B cell (primary cell): ENCODE measurements at regions not wholly inside any gene's neighbourhood (a gene's known extent, or its start where the extent isn't known, plus 50 kb on each side); places are given as distances from the start of the nearest gene placed in this dataset.

Experiments used
- ATAC-seq: fragments of 200-7000 bp; cut with Tn5 transposase; one replicate; pipeline ENCODE4 v1.10.0; 2021; ENCODE audit warnings: low read depth, mild to moderate bottlenecking, moderate number of reproducible peaks, moderate library complexity
- CTCF ChIA-PET: fragments of 350-600 bp; sonication (Branson Sonifier 250); formaldehyde crosslinking; loops from one replicate; lab custom pipeline; 2021; ENCODE audit warnings: antibody characterized with exemption, inconsistent platforms; lab: Charles Lee
- POLR2A ChIA-PET: fragments of 350-600 bp; sonication (Branson Sonifier 250); formaldehyde crosslinking; loops from one replicate; lab custom pipeline; 2021; ENCODE audit warnings: antibody characterized with exemption; lab: Charles Lee
- DNase-seq: peaks from one replicate; pipeline ENCODE4 v3.0.0; 2013
- H2AFZ ChIP-seq: 2 replicates; pipeline ENCODE4 v1.6.1; 2012; ENCODE audit warnings: mild to moderate bottlenecking, low read depth, low read length; ENCODE audit not compliant: insufficient read depth, poor library complexity, severe bottlenecking
- H3K27ac ChIP-seq, 2 donors: 1 replicate in 1 of 2; 2 replicates in 1 of 2; pipeline ENCODE4 v1.5.1; 2012 to 2013; ENCODE audit warnings: low read length in 2 of 2, mild to moderate bottlenecking in 2 of 2, moderate library complexity in 1 of 2
- H3K27me3 ChIP-seq, 4 experiments: fragments of 200-600 bp in 1 of 4; sonication (generic) in 1 of 4; replicated peaks in 1 of 4; 1 replicate in 2 of 4; 2 replicates in 2 of 4; pipeline versions ENCODE4 v1.6.1 to v1.7.0; 2013 to 2016; ENCODE audit warnings: low read length in 3 of 4, mild to moderate bottlenecking in 2 of 4, mixed read lengths in 1 of 4, moderate library complexity in 1 of 4; ENCODE audit not compliant: insufficient read depth in 4 of 4, control insufficient read depth in 3 of 4; ENCODE audit errors: control extremely low read depth in 1 of 4
- H3K36me3 ChIP-seq, 2 experiments: replicated peaks in 1 of 2; 1 replicate in 1 of 2; 2 replicates in 1 of 2; pipeline versions ENCODE4 v1.6.1 to v1.7.1; 2013; ENCODE audit warnings: low read length in 1 of 2; ENCODE audit not compliant: insufficient read depth in 2 of 2, control insufficient read depth in 1 of 2; ENCODE audit errors: control extremely low read depth in 1 of 2, extremely low read depth in 1 of 2
- H3K4me1 ChIP-seq, 2 donors: fragments of 200-600 bp in 1 of 2; sonication (generic) in 1 of 2; 1 replicate in 1 of 2; 2 replicates in 1 of 2; pipeline versions ENCODE4 v1.5.1 to v1.6.1; 2013 to 2017; ENCODE audit warnings: low read length in 2 of 2; ENCODE audit not compliant: control insufficient read depth in 2 of 2, insufficient read depth in 2 of 2
- H3K4me2 ChIP-seq: replicated peaks from 2 replicates; pipeline ENCODE3; 2012; ENCODE audit warnings: mild to moderate bottlenecking, low read depth, low read length; ENCODE audit not compliant: poor library complexity, severe bottlenecking
- H3K4me3 ChIP-seq, 5 experiments: fragments of 200-600 bp in 1 of 5; sonication (generic) in 1 of 5; 1 replicate in 3 of 5; 2 replicates in 2 of 5; pipeline versions ENCODE4 v1.5.1 to v1.7.0; 2011 to 2016; ENCODE audit warnings: low read length in 4 of 5, mild to moderate bottlenecking in 4 of 5, low read depth in 2 of 5, control low read depth in 1 of 5, moderate library complexity in 1 of 5; ENCODE audit not compliant: insufficient read depth in 1 of 5; ENCODE audit errors: control extremely low read depth in 1 of 5, extremely low read depth in 1 of 5
- H3K79me2 ChIP-seq: fragments of 200-600 bp; sonication (generic); one replicate; pipeline ENCODE4 v1.6.0; 2016; ENCODE audit warnings: low read length; ENCODE audit not compliant: control insufficient read depth, insufficient read depth
- H3K9ac ChIP-seq: fragments of 200-600 bp; sonication (generic); 2 replicates; pipeline ENCODE4 v1.6.1; 2017; ENCODE audit warnings: mild to moderate bottlenecking, low read length, moderate library complexity
- H3K9me3 ChIP-seq, 3 donors: one replicate each; pipeline versions ENCODE4 v1.6.1 to v1.7.1; 2013; ENCODE audit warnings: low read length in 2 of 3; ENCODE audit not compliant: control insufficient read depth in 2 of 3, insufficient read depth in 1 of 3; ENCODE audit errors: control extremely low read depth in 1 of 3
- H4K20me1 ChIP-seq: 2 replicates; pipeline ENCODE4 v1.6.0; 2012; ENCODE audit warnings: mild to moderate bottlenecking, low read length; ENCODE audit not compliant: insufficient read depth, control insufficient read depth, poor library complexity, severe bottlenecking
- H3K27ac Mint-ChIP-seq: one replicate; pipeline ENCODE4 v1.8.0; 2021; ENCODE audit warnings: mixed read lengths
- H3K27me3 Mint-ChIP-seq: one replicate; pipeline ENCODE4 v1.8.0; 2021; ENCODE audit warnings: mixed read lengths
- H3K4me1 Mint-ChIP-seq: one replicate; pipeline ENCODE4 v1.8.0; 2021; ENCODE audit warnings: mixed read lengths
- H3K4me3 Mint-ChIP-seq: one replicate; pipeline ENCODE4 v1.8.0; 2021; ENCODE audit warnings: mixed read lengths
- H3K9me3 Mint-ChIP-seq: one replicate; pipeline ENCODE4 v1.8.0; 2022; ENCODE audit warnings: mixed read lengths; ENCODE audit not compliant: insufficient read depth
- EZH2 ChIP-seq: IDR thresholded peaks from 2 replicates; pipeline ENCODE4 v1.6.1; 2012; ENCODE audit warnings: borderline replicate concordance, low read depth, mild to moderate bottlenecking, moderate library complexity, low read length; ENCODE audit not compliant: insufficient read depth, poor library complexity, severe bottlenecking
- WGBS: methylation state at CpG from one replicate; pipeline ENCODE4 v1.1.5; 2013; ENCODE audit warnings: missing lambda C conversion rate; ENCODE audit not compliant: insufficient coverage; 5-methylcytosine and 5-hydroxymethylcytosine counted together
- intact Hi-C: fragments of 100-400 bp; cut with micrococcal nuclease; formaldehyde crosslinking; loops from one replicate; pipeline ENCODE4 v1.10.0; 2022
- TF ChIP-seq, protein P1 (sequence below): fragments of 200-600 bp; IDR thresholded peaks from one replicate; pipeline ENCODE4 v1.8.0; 2022; ENCODE audit warnings: antibody characterized with exemption, mild to moderate bottlenecking

DNA sequence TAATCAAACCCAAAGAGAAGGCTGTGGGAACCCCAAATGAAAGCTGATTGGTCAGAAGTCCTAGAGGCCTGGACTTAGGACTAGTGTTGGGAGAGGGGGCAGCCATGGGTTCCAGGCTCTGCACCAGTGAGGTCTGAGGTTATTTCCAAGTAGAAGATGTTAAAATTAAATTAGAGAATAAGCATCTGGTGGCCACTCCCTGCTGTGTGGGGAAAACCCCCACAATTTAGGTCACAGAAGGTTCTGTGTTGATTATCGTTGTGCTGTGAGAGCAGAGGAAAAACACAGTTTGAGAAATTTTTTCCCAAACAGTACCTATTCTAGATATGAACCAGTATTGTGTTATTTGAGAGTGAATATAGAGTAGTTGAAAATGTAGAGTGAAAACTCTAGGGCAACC lies 53.9 kb upstream of the NSMCE3 start:
- intact Hi-C loops, result no loop called here
- no peaks in the 10 kb centered on the region for H3K36me3 ChIP-seq
- no peaks in the 10 kb centered on the region for H3K27me3 Mint-ChIP-seq
- no peaks in the 10 kb centered on the region for H4K20me1 ChIP-seq
- peaks cover 11% of the 10 kb centered on the region for H3K4me1 Mint-ChIP-seq
- H3K9me3 ChIP-seq, result peaks cover 5 to 14% (median 13%) of the 10 kb centered on the region in 3 donors
- no peak overlapping the region for H3K27ac ChIP-seq
- H3K27me3 ChIP-seq, result no peaks in the 10 kb centered on the region
- TF ChIP-seq EZH2, result no peak
- TF ChIP-seq, protein P1, sequence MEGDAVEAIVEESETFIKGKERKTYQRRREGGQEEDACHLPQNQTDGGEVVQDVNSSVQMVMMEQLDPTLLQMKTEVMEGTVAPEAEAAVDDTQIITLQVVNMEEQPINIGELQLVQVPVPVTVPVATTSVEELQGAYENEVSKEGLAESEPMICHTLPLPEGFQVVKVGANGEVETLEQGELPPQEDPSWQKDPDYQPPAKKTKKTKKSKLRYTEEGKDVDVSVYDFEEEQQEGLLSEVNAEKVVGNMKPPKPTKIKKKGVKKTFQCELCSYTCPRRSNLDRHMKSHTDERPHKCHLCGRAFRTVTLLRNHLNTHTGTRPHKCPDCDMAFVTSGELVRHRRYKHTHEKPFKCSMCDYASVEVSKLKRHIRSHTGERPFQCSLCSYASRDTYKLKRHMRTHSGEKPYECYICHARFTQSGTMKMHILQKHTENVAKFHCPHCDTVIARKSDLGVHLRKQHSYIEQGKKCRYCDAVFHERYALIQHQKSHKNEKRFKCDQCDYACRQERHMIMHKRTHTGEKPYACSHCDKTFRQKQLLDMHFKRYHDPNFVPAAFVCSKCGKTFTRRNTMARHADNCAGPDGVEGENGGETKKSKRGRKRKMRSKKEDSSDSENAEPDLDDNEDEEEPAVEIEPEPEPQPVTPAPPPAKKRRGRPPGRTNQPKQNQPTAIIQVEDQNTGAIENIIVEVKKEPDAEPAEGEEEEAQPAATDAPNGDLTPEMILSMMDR, result no peak
- no peak overlapping the region for H3K27ac Mint-ChIP-seq
- H3K4me3 ChIP-seq, result no peak overlapping the region
- ChIA-PET POLR2A (no interaction called here), CTCF (no interaction called here)
- no CpG with 5 or more reads among the region's 1 CpG for WGBS
- no peak for ATAC-seq
- H3K4me3 Mint-ChIP-seq, result no peak overlapping the region
- DNase-seq, result no peak
- peaks cover 17% of the 10 kb centered on the region for H3K9me3 Mint-ChIP-seq
- H3K9ac ChIP-seq, result no peak overlapping the region
- H3K4me1 ChIP-seq, result peaks cover under 1 to 2% of the 10 kb centered on the region in 2 donors
- H3K4me2 ChIP-seq, result no peak overlapping the region
- no peaks in the 10 kb centered on the region for H3K79me2 ChIP-seq
- no peak overlapping the region for H2AFZ ChIP-seq

DNA sequence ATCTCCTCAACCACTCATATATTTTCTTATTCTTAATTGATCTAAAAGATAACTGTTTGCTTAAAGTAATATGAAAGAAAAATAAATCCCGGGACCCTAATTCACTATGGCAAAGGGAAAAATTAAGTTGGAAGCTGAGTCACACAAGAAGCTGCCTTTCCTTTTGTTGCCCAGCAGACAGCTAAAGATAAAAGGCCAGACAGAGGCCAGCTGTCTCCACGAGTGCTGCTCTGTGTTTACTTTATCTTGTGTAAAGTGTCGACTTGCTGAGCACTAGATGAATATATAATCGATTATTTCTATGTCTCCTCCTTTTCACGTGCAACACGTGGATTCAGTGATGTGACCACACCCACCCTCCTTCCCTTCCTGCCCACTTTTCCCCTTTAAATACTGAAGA lies 52.8 kb upstream of the NSMCE3 start:
- H3K27me3 Mint-ChIP-seq, result no peaks in the 10 kb centered on the region
- Histone ChIP-seq H3K36me3 (no peaks in the 10 kb centered on the region), H3K27ac (no peak overlapping the region), H3K9ac (no peak overlapping the region), H2AFZ (no peak overlapping the region), H3K4me1 (no peaks in the 10 kb centered on the region), H3K9me3 (peaks cover 5 to 12% (median 10%) of the 10 kb centered on the region in 3 donors), H3K4me3 (no peak overlapping the region), H3K79me2 (no peaks in the 10 kb centered on the region), H3K4me2 (no peak overlapping the region), H3K27me3 (no peaks in the 10 kb centered on the region), H4K20me1 (no peaks in the 10 kb centered on the region)
- peaks cover 14% of the 10 kb centered on the region for H3K9me3 Mint-ChIP-seq
- no peak overlapping the region for H3K4me3 Mint-ChIP-seq
- ATAC-seq (no peak), DNase-seq (no peak)
- TF ChIP-seq, protein P1, result no peak
- TF ChIP-seq EZH2, result no peak
- ChIA-PET CTCF (no interaction called here), POLR2A (no interaction called here)
- no CpG with 5 or more reads among the region's 6 CpGs for WGBS
- intact Hi-C loops, result no loop called here
- peaks cover 5% of the 10 kb centered on the region for H3K4me1 Mint-ChIP-seq
- no peak overlapping the region for H3K27ac Mint-ChIP-seq
